HepG2 (cell line): ENCODE measurements at regions not wholly inside any gene's neighbourhood (a gene's known extent, or its start where the extent isn't known, plus 50 kb on each side); places are given as distances from the start of the nearest gene placed in this dataset.

Experiments
- ATRX ChIP-seq: sonication (generic); formaldehyde crosslinking; IDR thresholded peaks from 2 replicates; pipeline ENCODE4 v1.4.0; 2020; ENCODE audit warnings: missing genetic modification reagents, borderline replicate concordance
- FOSL1 ChIP-seq: sonication (generic); formaldehyde crosslinking; IDR thresholded peaks from 2 replicates; pipeline ENCODE4 v1.9.0; 2021; ENCODE audit warnings: missing genetic modification reagents, borderline replicate concordance
- MAFK ChIP-seq, 2 experiments: IDR thresholded peaks in 1 of 2; conservative IDR thresholded peaks in 1 of 2; 2 replicates each; pipeline ENCODE4 v1.6.1; 2011; ENCODE audit warnings: improper control_type of control experiment in 2 of 2, low read length in 2 of 2
- SIN3A ChIP-seq: IDR thresholded peaks from 2 replicates; pipeline ENCODE4 v1.6.1; 2011; ENCODE audit warnings: low read depth, mild to moderate bottlenecking, control low read depth, low read length, borderline replicate concordance
- ZNF672 ChIP-seq: sonication (generic); formaldehyde crosslinking; IDR thresholded peaks from 2 replicates; pipeline ENCODE4 v1.8.1; 2022; ENCODE audit warnings: missing genetic modification reagents

GRCh38 chrX:64739792-64740378 lies 236.4 kb downstream of the ZC4H2 start:
- TF ChIP-seq ATRX (CRISPR knock-in tag): no peak
- no peak for TF ChIP-seq SIN3A
- TF ChIP-seq ZNF672 (CRISPR knock-in tag): no peak
- no peak for TF ChIP-seq MAFK (conservative IDR thresholded peaks at IDR 0.05 in 1 of 2, IDR thresholded peaks at IDR 0.05 in 1 of 2; ENCODE audit: low read length in 2 of 2)
- TF ChIP-seq FOSL1 (CRISPR knock-in tag): no peak
